ENCODE measurements at regions not wholly inside any gene's neighbourhood (a gene's known extent, or its start where the extent isn't known, plus 50 kb on each side); places are given as distances from the start of the nearest gene placed in this dataset.

- DNase-seq (ENCODE audit: low read depth): no peak
- H3K4me3 ChIP-seq (ENCODE audit: low read depth, low read length): no peak overlapping the region
- TF ChIP-seq CTCF (IDR thresholded peaks at IDR 0.05; ENCODE audit: low read depth, low read length, missing control alignments): no peak
Observed at GRCh38 chr1:30514137-30514654, 209.2 kb downstream of the MATN1 start.

GRCh38 chr1:30513396-30514136 is 209.8 kb downstream of the MATN1 start:
- no peak for DNase-seq (ENCODE audit: low read depth)
- no peak overlapping the region for H3K4me3 ChIP-seq (ENCODE audit: low read depth, low read length)
- no peak for TF ChIP-seq CTCF (IDR thresholded peaks at IDR 0.05; ENCODE audit: low read depth, low read length, missing control alignments)

- no peak overlapping the region for H3K4me3 ChIP-seq (ENCODE audit: low read depth, low read length)
- TF ChIP-seq CTCF (IDR thresholded peaks at IDR 0.05; ENCODE audit: low read depth, low read length, missing control alignments): no peak
- DNase-seq (ENCODE audit: low read depth): no peak
Observed at GRCh38 chr1:30512914-30513265, 210.5 kb downstream of the MATN1 start.

- no peak overlapping the region for H3K4me3 ChIP-seq (ENCODE audit: low read depth, low read length)
- DNase-seq (ENCODE audit: low read depth): no peak
- TF ChIP-seq CTCF (IDR thresholded peaks at IDR 0.05; ENCODE audit: low read depth, low read length, missing control alignments): no peak
Observed at GRCh38 chr1:30511991-30512913, 211.1 kb downstream of the MATN1 start.

- no peak for TF ChIP-seq CTCF (IDR thresholded peaks at IDR 0.05; ENCODE audit: low read depth, low read length, missing control alignments)
- DNase-seq (ENCODE audit: low read depth): no peak
- no peak overlapping the region for H3K4me3 ChIP-seq (ENCODE audit: low read depth, low read length)
Observed at GRCh38 chr1:30511563-30511962, 211.8 kb downstream of the MATN1 start.

- no peak for TF ChIP-seq CTCF (IDR thresholded peaks at IDR 0.05; ENCODE audit: low read depth, low read length, missing control alignments)
- H3K4me3 ChIP-seq (ENCODE audit: low read depth, low read length): no peak overlapping the region
- no peak for DNase-seq (ENCODE audit: low read depth)
Observed at GRCh38 chr1:30511106-30511505, 212.3 kb downstream of the MATN1 start.
